Stomach smooth muscle (tissue), 2 donors: ENCODE measurements at regions not wholly inside any gene's neighbourhood (a gene's known extent, or its start where the extent isn't known, plus 50 kb on each side); places are given as distances from the start of the nearest gene placed in this dataset.

Experiments
- H3K27ac ChIP-seq: one replicate; pipeline ENCODE4 v1.7.0; 2013; ENCODE audit warnings: mild to moderate bottlenecking, low read length, inconsistent platforms
- H3K27me3 ChIP-seq, 2 donors: one replicate each; pipeline ENCODE4 v1.7.0; 2013; ENCODE audit warnings: low read length in 2 of 2; ENCODE audit not compliant: insufficient read depth in 2 of 2, control insufficient read depth in 1 of 2
- H3K36me3 ChIP-seq, 2 donors: one replicate each; pipeline ENCODE4 v1.7.0; 2013; ENCODE audit warnings: low read length in 2 of 2; ENCODE audit not compliant: control insufficient read depth in 2 of 2, insufficient read depth in 2 of 2
- H3K4me1 ChIP-seq: one replicate; pipeline ENCODE4 v1.7.0; 2013; ENCODE audit warnings: low read length; ENCODE audit not compliant: control insufficient read depth, insufficient read depth
- H3K4me3 ChIP-seq, 2 donors: one replicate each; pipeline ENCODE4 v1.7.0; 2013; ENCODE audit warnings: low read length in 2 of 2
- H3K9ac ChIP-seq, 2 donors: one replicate each; pipeline ENCODE4 v1.7.0; 2013; ENCODE audit warnings: low read length in 2 of 2, mild to moderate bottlenecking in 1 of 2
- H3K9me3 ChIP-seq, 2 donors: one replicate each; pipeline ENCODE4 v1.7.0; 2013; ENCODE audit warnings: low read length in 2 of 2; ENCODE audit not compliant: control insufficient read depth in 2 of 2
- donor health status: healthy.
- donor health status: Pancreatic carcinoma.

DNA sequence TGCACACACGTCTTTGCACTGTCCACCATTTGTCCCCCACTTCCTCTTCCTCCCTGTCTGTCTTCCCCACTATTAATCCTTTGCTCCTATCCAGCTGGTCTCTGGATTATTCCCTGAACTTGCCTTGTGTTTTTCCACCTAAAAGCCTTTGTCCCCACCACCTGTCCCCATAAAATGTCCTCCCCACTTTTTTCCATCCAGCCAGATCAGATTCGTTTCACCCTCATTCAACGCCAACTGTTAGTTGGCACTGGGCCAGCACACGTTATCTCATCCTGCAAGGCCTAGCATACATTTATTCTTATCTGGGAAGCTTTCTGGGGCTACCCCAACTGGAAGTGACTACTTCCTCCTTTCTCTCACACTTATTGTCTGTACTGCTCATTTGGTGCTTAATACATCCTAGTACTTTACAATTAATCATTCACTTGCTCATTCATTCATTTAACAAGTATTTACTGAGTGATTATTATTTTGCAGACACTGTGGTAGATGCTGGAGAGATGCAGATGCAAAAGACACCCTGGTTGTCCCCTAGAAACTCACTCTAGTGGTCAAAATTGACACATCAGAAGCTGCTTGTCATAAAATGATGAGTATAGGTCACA is 96.2 kb downstream of the RASSF10 start:
- H3K27me3 ChIP-seq = no peaks in the 10 kb centered on the region
- H3K9me3 ChIP-seq = no peaks in the 10 kb centered on the region
- no peak overlapping the region for H3K9ac ChIP-seq
- no peaks in the 10 kb centered on the region for H3K4me1 ChIP-seq
- H3K36me3 ChIP-seq = no peaks in the 10 kb centered on the region
- H3K27ac ChIP-seq = no peak overlapping the region
- H3K4me3 ChIP-seq = no peak overlapping the region

DNA sequence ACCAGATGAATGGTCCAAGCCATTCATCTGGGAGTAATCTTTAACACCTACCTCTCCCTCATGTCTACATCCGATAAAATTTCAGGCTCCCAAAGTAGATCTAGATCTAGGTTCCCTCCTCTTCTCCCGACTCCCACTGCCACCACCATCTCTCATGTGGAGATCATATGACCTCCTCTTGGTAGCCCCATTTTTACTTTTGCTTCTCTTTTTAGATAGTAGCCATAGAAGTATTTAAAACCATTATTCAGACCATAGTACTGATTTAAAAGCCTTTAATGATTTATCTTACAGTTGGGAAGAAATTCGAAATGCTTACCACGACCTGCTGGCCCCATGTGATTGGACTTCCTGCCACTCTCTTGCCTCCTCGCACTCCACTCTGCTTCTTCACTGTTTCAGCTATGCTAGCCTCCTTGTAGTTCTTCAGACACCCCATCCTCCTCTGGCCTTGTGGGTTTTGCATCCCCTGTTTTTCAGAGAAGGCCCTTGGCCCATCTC is 98.5 kb downstream of the RASSF10 start:
- Histone ChIP-seq H3K27ac (no peak overlapping the region), H3K9ac (no peak overlapping the region), H3K4me1 (peaks cover 3% of the 10 kb centered on the region), H3K4me3 (no peak overlapping the region), H3K9me3 (no peaks in the 10 kb centered on the region), H3K36me3 (no peaks in the 10 kb centered on the region), H3K27me3 (no peaks in the 10 kb centered on the region)

DNA sequence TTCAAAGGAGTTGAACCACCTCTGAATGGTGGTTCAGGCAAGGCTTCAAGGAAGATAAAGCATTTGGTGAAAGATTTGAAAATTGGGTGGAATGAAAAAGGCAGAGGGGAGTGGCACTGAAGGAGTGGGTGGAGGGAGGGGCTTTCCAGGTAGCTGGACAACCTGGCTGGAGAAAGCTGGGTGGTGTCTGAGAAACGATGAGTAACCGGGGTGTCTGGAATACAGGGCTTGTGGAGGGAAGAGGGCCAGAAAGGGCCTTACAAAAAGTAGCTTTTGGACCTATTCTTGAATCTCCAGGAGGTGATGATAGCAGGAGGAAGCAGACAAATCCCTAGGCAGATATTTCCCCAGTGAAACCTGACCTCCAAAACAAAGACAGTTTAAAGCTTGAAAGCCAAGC is 99.3 kb downstream of the RASSF10 start:
- Histone ChIP-seq H3K36me3 (no peaks in the 10 kb centered on the region), H3K9me3 (no peaks in the 10 kb centered on the region), H3K27me3 (no peaks in the 10 kb centered on the region), H3K4me3 (no peak overlapping the region), H3K27ac (no peak overlapping the region), H3K9ac (no peak overlapping the region), H3K4me1 (peaks cover 3% of the 10 kb centered on the region)

DNA sequence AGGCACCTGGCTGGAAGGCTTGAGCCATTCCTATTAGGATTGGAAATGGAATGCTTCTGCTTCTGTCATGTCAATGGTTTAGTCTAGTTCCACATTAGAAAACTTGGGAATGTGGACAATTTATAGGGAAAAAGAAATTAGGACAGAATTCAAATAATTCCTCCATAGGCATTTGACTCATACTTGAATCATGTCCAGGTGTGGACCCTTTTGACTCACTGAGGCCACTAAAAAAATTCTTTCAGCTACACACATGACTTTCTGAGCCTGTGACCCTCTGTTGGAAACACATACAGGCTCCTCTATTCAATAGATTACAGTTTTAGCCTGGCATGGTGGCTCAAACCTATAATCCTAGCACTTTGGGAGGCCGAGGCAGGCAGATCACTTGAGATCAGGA is 100.5 kb downstream of the RASSF10 start:
- no peak overlapping the region for H3K9ac ChIP-seq
- no peaks in the 10 kb centered on the region for H3K27me3 ChIP-seq
- no peaks in the 10 kb centered on the region for H3K36me3 ChIP-seq
- H3K27ac ChIP-seq = no peak overlapping the region
- no peak overlapping the region for H3K4me3 ChIP-seq
- no peaks in the 10 kb centered on the region for H3K9me3 ChIP-seq
- H3K4me1 ChIP-seq = peaks cover 3% of the 10 kb centered on the region

DNA sequence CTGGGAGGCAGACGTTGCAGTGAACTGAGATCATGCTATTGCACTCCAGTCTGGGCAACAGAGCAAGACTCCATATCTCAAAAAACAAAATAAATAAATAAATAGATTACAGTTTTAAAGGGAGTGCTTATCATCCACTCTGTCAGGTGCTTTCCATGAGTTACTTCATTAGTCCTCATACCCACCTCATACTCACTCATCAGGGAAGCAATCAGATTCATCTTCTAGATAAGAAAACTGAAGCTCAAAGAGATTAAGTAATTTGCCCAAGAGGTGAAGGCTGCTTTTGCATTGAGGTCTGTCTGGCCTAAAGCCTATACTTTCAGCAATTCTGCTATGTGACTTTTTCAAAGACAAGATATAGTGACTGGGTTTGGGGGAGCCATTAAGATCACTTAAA is 101.0 kb downstream of the RASSF10 start:
- Histone ChIP-seq H3K4me1 (peaks cover 3% of the 10 kb centered on the region), H3K4me3 (no peak overlapping the region), H3K36me3 (no peaks in the 10 kb centered on the region), H3K9ac (no peak overlapping the region), H3K9me3 (no peaks in the 10 kb centered on the region), H3K27ac (no peak overlapping the region), H3K27me3 (no peaks in the 10 kb centered on the region)

DNA sequence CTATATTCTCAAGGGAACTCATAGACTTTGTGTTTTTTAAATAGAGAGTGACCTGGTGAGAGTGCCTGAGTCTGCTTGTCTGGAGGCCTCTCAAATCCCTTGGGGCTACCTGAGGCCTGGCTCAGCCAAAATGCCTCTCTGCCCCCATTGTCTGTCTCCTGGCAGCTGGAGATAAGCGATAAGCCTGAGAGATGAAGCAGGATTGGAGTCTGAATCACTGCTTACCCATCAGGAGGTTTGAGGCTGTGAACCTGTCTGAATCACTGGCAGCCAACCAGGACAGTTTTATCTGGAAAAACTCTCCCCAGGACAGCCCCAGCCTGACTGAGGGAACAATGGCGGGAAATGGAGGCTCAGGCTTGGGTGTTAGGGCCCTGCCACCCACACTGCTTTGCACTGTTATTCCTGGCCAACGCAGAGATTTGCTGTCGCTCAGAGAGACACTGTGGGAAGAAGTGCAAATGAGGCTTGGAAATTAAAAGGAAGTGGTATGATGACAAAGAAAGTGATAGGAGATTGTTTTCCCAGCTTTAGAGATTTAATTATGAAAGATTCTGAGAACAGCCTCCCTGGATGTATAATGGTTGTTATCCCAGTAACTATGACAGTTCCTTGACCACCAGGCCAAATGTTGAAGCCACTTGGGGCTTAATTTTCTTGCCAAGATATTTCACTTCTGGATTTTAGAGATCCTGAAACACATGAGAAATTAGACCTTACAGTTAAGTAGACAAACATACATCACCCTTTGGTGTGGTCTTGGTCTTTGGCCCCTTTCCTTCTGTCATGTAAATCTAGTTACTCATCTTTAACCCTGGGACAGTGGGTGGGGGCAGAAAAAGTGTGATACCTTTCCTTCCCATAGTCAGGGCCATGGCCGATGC is 102.1 kb downstream of the RASSF10 start:
- no peaks in the 10 kb centered on the region for H3K36me3 ChIP-seq
- peaks cover 3% of the 10 kb centered on the region for H3K4me1 ChIP-seq
- H3K27me3 ChIP-seq = peaks cover 0 to under 1% of the 10 kb centered on the region in 2 donors
- no peak overlapping the region for H3K4me3 ChIP-seq
- H3K9me3 ChIP-seq = no peaks in the 10 kb centered on the region
- no peak overlapping the region for H3K27ac ChIP-seq
- H3K9ac ChIP-seq = no peak overlapping the region

DNA sequence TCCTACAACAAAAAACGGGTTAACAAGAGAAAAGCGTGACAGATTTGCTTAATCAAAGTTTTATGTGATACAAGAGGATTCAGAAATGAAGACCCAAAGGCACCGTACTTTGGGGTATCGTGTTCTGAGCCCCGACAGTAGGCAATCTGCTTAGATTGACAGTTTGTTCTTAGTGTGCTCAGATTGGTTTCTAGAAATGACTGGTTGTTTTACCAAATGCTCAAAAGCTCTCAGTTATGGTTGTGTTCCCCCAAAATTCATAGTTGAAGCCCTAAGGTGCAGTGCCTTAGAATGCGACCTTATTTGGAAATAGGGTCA is 102.7 kb downstream of the RASSF10 start:
- Histone ChIP-seq H3K4me1 (peaks cover 3% of the 10 kb centered on the region), H3K27me3 (peaks cover 0 to 2% of the 10 kb centered on the region in 2 donors), H3K27ac (no peak overlapping the region), H3K9me3 (no peaks in the 10 kb centered on the region), H3K9ac (no peak overlapping the region), H3K36me3 (no peaks in the 10 kb centered on the region), H3K4me3 (no peak overlapping the region)

DNA sequence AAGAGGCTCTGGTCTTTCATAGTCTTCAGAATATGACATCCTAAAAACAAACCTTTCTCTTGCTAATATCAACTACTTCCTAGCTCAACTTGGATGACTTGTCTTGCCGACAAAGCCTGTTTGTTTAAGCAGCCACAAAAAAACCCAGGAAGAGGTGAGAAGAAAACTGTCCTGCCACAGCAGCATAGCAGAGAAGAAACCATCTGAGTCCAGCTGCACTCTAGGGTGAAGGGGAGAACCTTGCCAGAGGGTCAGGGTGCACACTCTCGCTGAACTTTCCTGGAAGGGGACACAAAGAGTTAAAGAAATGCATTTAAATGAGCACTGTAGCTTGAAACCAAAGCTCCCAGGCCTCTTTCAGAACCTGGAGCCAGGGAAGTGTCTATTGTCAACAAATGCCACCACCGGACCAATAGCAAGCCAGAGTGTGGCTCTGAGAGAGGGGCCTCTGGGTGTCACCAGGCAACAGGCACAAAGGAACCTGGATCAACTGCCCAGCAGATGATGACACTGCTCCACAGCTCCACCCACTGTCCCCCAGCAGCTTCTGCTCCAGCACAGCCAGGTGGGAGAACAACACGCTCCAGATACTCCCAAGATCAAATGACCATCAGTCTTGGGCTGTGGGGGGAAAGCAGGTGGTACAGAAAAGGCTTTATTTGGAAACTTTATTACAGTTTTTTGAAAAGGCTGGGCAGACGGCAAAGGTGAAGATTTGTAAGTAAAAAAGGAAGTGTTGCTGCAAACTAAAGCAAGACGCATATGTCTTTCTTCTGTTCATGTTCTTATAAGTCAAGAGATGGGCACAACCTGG is 105.7 kb downstream of the RASSF10 start:
- Histone ChIP-seq H3K9ac (no peak overlapping the region), H3K36me3 (no peaks in the 10 kb centered on the region), H3K4me1 (peaks cover 3% of the 10 kb centered on the region), H3K9me3 (no peaks in the 10 kb centered on the region), H3K27ac (no peak overlapping the region), H3K27me3 (peaks cover 0 to 2% of the 10 kb centered on the region in 2 donors), H3K4me3 (no peak overlapping the region)

DNA sequence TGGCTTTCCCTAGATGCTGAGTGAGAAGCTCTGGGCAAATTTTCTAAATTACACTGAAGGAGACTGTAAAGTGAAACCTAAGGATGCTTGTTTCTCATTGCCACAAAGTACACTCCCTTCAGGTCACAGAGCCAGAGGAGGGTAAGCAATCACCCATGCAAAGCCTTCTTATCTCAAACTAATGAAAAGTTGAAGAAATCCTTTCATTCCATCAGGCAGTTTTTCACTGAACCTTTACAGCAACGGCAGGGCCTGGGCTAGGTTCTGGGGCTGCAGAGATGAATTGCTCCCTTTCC is 106.2 kb downstream of the RASSF10 start:
- Histone ChIP-seq H3K27me3 (peaks cover 0 to 2% of the 10 kb centered on the region in 2 donors), H3K9me3 (no peaks in the 10 kb centered on the region), H3K4me1 (peaks cover 3% of the 10 kb centered on the region), H3K27ac (no peak overlapping the region), H3K9ac (no peak overlapping the region), H3K4me3 (no peak overlapping the region), H3K36me3 (no peaks in the 10 kb centered on the region)

DNA sequence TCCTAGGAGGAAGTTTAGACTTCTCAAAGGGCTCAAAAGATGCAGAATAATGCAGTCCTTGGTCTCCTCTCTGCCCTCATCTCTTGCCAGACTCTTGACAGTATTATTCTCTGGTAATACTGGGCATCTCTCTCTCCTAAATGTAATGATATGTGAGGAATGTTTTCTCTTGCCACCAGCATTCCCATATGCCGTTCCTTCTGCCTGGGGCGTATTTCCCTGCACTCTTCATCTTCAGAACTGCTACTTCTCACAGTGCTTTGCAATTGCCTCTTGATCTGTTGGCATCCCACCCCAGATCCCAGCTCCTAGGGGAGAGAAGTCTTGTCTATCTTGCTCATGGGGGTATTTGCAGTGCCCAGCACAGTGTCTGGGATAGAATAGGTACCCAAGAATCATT is 107.4 kb downstream of the RASSF10 start:
- peaks cover 0 to 2% of the 10 kb centered on the region in 2 donors for H3K27me3 ChIP-seq
- H3K36me3 ChIP-seq = no peaks in the 10 kb centered on the region
- no peak overlapping the region for H3K9ac ChIP-seq
- H3K4me1 ChIP-seq = peaks cover 3% of the 10 kb centered on the region
- no peak overlapping the region for H3K27ac ChIP-seq
- H3K4me3 ChIP-seq = no peak overlapping the region
- H3K9me3 ChIP-seq = no peaks in the 10 kb centered on the region
